ENCODE measurements at regions not wholly inside any gene's neighbourhood (a gene's known extent, or its start where the extent isn't known, plus 50 kb on each side); places are given as distances from the start of the nearest gene placed in this dataset.

DNA sequence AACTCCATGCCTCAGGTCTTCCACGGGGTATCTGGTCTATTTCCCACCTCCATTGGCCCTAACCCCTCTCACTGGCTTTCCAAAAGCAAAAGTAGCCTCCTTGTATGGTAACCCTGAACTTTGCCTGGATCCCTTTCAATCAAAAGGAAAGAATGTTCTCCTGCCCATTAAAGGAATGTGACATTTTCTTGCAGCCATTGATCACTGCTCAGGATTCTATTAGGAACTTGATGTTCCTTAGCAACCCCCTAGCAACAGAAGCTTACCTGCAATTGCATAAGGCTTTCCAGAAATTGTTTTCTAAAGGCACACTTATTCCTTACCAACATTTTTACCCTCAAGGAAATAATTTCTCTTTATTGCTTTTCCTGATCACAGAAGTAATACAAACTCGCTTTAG lies 91.4 kb upstream of the AGAP1 start:
- Histone ChIP-seq H3K36me3 (ENCODE audit: control insufficient read depth in 2 of 2, extremely low read depth in 1 of 2, insufficient read depth in 2 of 2, low read length in 2 of 2) (no peaks in the 10 kb centered on the region), H2AFZ (ENCODE audit: low read depth, low read length) (no peak overlapping the region), H3K27ac (ENCODE audit: insufficient read depth, low read depth, low read length) (no peak overlapping the region), H3K79me2 (ENCODE audit: control insufficient read depth, insufficient read depth, low read length) (no peaks in the 10 kb centered on the region), H3K9me1 (replicated peaks; ENCODE audit: control insufficient read depth, extremely low read depth, insufficient read depth, low read length) (no peaks in the 10 kb centered on the region), H3K4me1 (ENCODE audit: control insufficient read depth, extremely low read depth, insufficient read depth, low read length) (no peaks in the 10 kb centered on the region), H4K20me1 (replicated peaks; ENCODE audit: control insufficient read depth, extremely low read depth, insufficient read depth, low read length) (no peaks in the 10 kb centered on the region), H3K4me3 (replicated peaks in 1 of 3; ENCODE audit: insufficient read depth in 1 of 3, low read depth in 1 of 3, low read length in 3 of 3) (no peak overlapping the region), H3K27me3 (ENCODE audit: control insufficient read depth in 2 of 2, insufficient read depth in 2 of 2, low read length in 2 of 2) (no peaks in the 10 kb centered on the region), H3K9ac (replicated peaks; ENCODE audit: extremely low read depth, insufficient read depth, low read length) (no peak overlapping the region), H3K4me2 (ENCODE audit: insufficient read depth, low read length) (no peak overlapping the region), H3K9me3 (replicated peaks; ENCODE audit: control insufficient read depth, insufficient read depth, low read length) (no peaks in the 10 kb centered on the region)
- ChIA-PET CTCF (no interaction called here), POLR2A (no interaction called here)
- FAIRE-seq = no peak
- dilution Hi-C loops (cut with MboI; ENCODE audit: extremely low pct_ligation_motif_present, low sequenced_read_pairs) = no loop called here
- no peak for DNase-seq (ENCODE audit: low read depth, low spot score)
- no peak for TF ChIP-seq EZH2 (IDR thresholded peaks at IDR 0.05; ENCODE audit: borderline replicate concordance, low read depth, low read length, severe bottlenecking)
- TF ChIP-seq, protein P1, sequence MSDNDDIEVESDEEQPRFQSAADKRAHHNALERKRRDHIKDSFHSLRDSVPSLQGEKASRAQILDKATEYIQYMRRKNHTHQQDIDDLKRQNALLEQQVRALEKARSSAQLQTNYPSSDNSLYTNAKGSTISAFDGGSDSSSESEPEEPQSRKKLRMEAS (IDR thresholded peaks at IDR 0.05; ENCODE audit: insufficient read depth, insufficient read length) = no peak
- TF ChIP-seq POLR2A (IDR thresholded peaks at IDR 0.05; ENCODE audit: low read depth, low read length) = no peak
- no peak for TF ChIP-seq FOS (IDR thresholded peaks at IDR 0.05; ENCODE audit: borderline replicate concordance, insufficient read depth, low read length)
- no peak for TF ChIP-seq MYC (IDR thresholded peaks at IDR 0.05; ENCODE audit: low read depth, low read length)
- TF ChIP-seq, protein P2, sequence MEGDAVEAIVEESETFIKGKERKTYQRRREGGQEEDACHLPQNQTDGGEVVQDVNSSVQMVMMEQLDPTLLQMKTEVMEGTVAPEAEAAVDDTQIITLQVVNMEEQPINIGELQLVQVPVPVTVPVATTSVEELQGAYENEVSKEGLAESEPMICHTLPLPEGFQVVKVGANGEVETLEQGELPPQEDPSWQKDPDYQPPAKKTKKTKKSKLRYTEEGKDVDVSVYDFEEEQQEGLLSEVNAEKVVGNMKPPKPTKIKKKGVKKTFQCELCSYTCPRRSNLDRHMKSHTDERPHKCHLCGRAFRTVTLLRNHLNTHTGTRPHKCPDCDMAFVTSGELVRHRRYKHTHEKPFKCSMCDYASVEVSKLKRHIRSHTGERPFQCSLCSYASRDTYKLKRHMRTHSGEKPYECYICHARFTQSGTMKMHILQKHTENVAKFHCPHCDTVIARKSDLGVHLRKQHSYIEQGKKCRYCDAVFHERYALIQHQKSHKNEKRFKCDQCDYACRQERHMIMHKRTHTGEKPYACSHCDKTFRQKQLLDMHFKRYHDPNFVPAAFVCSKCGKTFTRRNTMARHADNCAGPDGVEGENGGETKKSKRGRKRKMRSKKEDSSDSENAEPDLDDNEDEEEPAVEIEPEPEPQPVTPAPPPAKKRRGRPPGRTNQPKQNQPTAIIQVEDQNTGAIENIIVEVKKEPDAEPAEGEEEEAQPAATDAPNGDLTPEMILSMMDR (IDR thresholded peaks at IDR 0.05; ENCODE audit: extremely low read depth in 1 of 2, insufficient read depth in 1 of 2, low read depth in 1 of 2, low read length in 2 of 2) = no peak
- no TSS peak for BruUV-seq (replicated peaks)
- intact Hi-C loops (cut with micrococcal nuclease) = no loop called here
